ENCODE measurements at regions not wholly inside any gene's neighbourhood (a gene's known extent, or its start where the extent isn't known, plus 50 kb on each side); places are given as distances from the start of the nearest gene placed in this dataset.

- no peak overlapping the region for H2AFZ ChIP-seq (ENCODE audit: low read depth, low read length, severe bottlenecking)
- H3F3A ChIP-seq (ENCODE audit: insufficient read depth): no peaks in the 10 kb centered on the region
- TF ChIP-seq, protein P1, sequence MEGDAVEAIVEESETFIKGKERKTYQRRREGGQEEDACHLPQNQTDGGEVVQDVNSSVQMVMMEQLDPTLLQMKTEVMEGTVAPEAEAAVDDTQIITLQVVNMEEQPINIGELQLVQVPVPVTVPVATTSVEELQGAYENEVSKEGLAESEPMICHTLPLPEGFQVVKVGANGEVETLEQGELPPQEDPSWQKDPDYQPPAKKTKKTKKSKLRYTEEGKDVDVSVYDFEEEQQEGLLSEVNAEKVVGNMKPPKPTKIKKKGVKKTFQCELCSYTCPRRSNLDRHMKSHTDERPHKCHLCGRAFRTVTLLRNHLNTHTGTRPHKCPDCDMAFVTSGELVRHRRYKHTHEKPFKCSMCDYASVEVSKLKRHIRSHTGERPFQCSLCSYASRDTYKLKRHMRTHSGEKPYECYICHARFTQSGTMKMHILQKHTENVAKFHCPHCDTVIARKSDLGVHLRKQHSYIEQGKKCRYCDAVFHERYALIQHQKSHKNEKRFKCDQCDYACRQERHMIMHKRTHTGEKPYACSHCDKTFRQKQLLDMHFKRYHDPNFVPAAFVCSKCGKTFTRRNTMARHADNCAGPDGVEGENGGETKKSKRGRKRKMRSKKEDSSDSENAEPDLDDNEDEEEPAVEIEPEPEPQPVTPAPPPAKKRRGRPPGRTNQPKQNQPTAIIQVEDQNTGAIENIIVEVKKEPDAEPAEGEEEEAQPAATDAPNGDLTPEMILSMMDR (IDR thresholded peaks at IDR 0.05; ENCODE audit: insufficient read depth, low read length, poor library complexity, severe bottlenecking): no peak
- TF ChIP-seq EZH2phosphoT487 (conservative IDR thresholded peaks at IDR 0.05; ENCODE audit: low read length): no peak
- no peaks in the 10 kb centered on the region for H3K36me3 ChIP-seq (ENCODE audit: low read length)
- H3K79me2 ChIP-seq (ENCODE audit: insufficient read depth, low read length): no peaks in the 10 kb centered on the region
- H3K27ac ChIP-seq (ENCODE audit: low read depth, low read length): no peak overlapping the region
- H3K4me3 ChIP-seq (ENCODE audit: insufficient read depth, low read length, poor library complexity, severe bottlenecking): no peak overlapping the region
- H3K9me2 ChIP-seq (replicated peaks; ENCODE audit: insufficient read depth, low read length): no peaks in the 10 kb centered on the region
- H3K27me3 ChIP-seq (ENCODE audit: low read length): no peaks in the 10 kb centered on the region
- no peaks in the 10 kb centered on the region for H4K20me1 ChIP-seq (ENCODE audit: low read depth, low read length)
- H3K9ac ChIP-seq (ENCODE audit: low read length): no peak overlapping the region
- H3K4me2 ChIP-seq (ENCODE audit: low read depth, low read length, poor library complexity, severe bottlenecking): no peak overlapping the region
- H3K9me3 ChIP-seq (ENCODE audit: insufficient read depth, low read length): no peaks in the 10 kb centered on the region
These were observed 103.9 kb upstream of the FOXP4 start for GRCh38 chr6:41442352-41442672.

- Histone ChIP-seq H3K79me2 (ENCODE audit: insufficient read depth, low read length) (no peaks in the 10 kb centered on the region), H3K4me3 (ENCODE audit: insufficient read depth, low read length, poor library complexity, severe bottlenecking) (no peak overlapping the region), H3K36me3 (ENCODE audit: low read length) (no peaks in the 10 kb centered on the region), H3F3A (ENCODE audit: insufficient read depth) (no peaks in the 10 kb centered on the region), H3K9me3 (ENCODE audit: insufficient read depth, low read length) (no peaks in the 10 kb centered on the region), H4K20me1 (ENCODE audit: low read depth, low read length) (no peaks in the 10 kb centered on the region), H3K9ac (ENCODE audit: low read length) (no peak overlapping the region), H2AFZ (ENCODE audit: low read depth, low read length, severe bottlenecking) (no peak overlapping the region), H3K27me3 (ENCODE audit: low read length) (no peaks in the 10 kb centered on the region), H3K9me2 (replicated peaks; ENCODE audit: insufficient read depth, low read length) (no peaks in the 10 kb centered on the region), H3K4me2 (ENCODE audit: low read depth, low read length, poor library complexity, severe bottlenecking) (no peak overlapping the region), H3K27ac (ENCODE audit: low read depth, low read length) (no peak overlapping the region)
- TF ChIP-seq EZH2phosphoT487 (conservative IDR thresholded peaks at IDR 0.05; ENCODE audit: low read length): no peak
- TF ChIP-seq, protein P1 (IDR thresholded peaks at IDR 0.05; ENCODE audit: insufficient read depth, low read length, poor library complexity, severe bottlenecking): no peak
These were observed 103.2 kb upstream of the FOXP4 start for GRCh38 chr6:41442800-41443501.

DNA sequence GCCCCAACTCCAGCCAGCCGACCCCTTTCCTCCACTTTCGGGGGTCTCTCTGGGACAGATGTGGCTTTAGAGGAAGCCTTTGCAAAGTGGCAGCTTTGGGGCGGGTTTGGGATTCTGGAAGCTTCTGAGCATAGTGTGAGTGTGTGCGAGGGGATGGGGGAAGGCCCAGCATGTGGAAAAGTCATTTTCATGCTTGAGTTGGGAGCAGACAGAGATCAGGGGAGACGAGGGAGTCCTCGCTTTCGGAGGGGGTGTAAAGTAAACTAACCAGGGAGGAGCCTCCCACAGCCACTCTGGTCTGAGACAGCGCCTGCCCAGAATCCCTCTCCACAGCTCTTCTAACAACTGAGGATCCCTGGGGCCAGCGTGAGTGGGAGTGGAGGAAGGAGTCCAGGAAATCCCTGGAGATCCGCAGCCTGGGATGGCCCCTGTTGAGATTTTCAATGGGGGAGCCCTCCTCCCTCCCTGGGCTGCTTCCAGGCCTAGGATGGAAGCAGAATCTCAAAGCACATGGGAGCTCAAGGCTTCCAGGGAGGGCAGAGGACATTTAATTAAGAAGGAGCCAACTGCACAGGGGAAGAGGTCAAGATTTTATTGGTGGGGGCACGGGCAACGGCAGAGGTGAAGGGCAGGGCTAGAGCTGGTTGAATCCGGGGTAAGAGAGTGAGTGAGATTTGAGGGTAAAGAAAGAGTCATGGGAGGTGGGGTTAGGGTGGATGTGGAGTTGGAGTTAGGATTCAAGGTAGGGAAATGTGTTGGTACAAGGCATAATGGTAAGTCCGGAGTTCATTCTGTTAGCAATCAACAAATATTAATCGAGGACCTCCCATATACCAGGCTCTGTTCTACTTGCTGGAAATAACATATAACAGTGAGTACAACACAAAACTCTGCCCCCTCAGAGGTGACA, 102.3 kb upstream of the FOXP4 start:
- Histone ChIP-seq H4K20me1 (ENCODE audit: low read depth, low read length) (no peaks in the 10 kb centered on the region), H3K9me2 (replicated peaks; ENCODE audit: insufficient read depth, low read length) (no peaks in the 10 kb centered on the region), H3K4me2 (ENCODE audit: low read depth, low read length, poor library complexity, severe bottlenecking) (no peak overlapping the region), H3K9me3 (ENCODE audit: insufficient read depth, low read length) (no peaks in the 10 kb centered on the region), H3K9ac (ENCODE audit: low read length) (no peak overlapping the region), H3K27me3 (ENCODE audit: low read length) (no peaks in the 10 kb centered on the region), H2AFZ (ENCODE audit: low read depth, low read length, severe bottlenecking) (no peak overlapping the region), H3K4me3 (ENCODE audit: insufficient read depth, low read length, poor library complexity, severe bottlenecking) (no peak overlapping the region), H3K36me3 (ENCODE audit: low read length) (no peaks in the 10 kb centered on the region), H3F3A (ENCODE audit: insufficient read depth) (no peaks in the 10 kb centered on the region), H3K79me2 (ENCODE audit: insufficient read depth, low read length) (no peaks in the 10 kb centered on the region), H3K27ac (ENCODE audit: low read depth, low read length) (no peak overlapping the region)
- no peak for TF ChIP-seq EZH2phosphoT487 (conservative IDR thresholded peaks at IDR 0.05; ENCODE audit: low read length)
- TF ChIP-seq, protein P1 (IDR thresholded peaks at IDR 0.05; ENCODE audit: insufficient read depth, low read length, poor library complexity, severe bottlenecking): no peak
